Prostate gland (tissue), 2 donors: ENCODE measurements at regions not wholly inside any gene's neighbourhood (a gene's known extent, or its start where the extent isn't known, plus 50 kb on each side); places are given as distances from the start of the nearest gene placed in this dataset.

ENCODE experiments used
- CTCF ChIP-seq, 4 experiments: fragments of 200-600 bp in 2 of 4; fragments of 450-650 bp in 2 of 4; sonication (generic) in 2 of 4; IDR thresholded peaks; 1 replicate in 3 of 4; 2 replicates in 1 of 4; pipeline ENCODE4 v1.5.1; 2016 to 2019; ENCODE audit warnings: antibody characterized with exemption in 4 of 4, mild to moderate bottlenecking in 2 of 4, moderate library complexity in 2 of 4
- POLR2A ChIP-seq: fragments of 450-650 bp; IDR thresholded peaks from one replicate; pipeline ENCODE4 v1.6.1; 2016; ENCODE audit warnings: antibody characterized with exemption, mild to moderate bottlenecking
- POLR2AphosphoS5 ChIP-seq: sonication (generic); formaldehyde crosslinking; IDR thresholded peaks from one replicate; pipeline ENCODE4 v1.6.1; 2017; ENCODE audit warnings: antibody characterized with exemption

GRCh38 chr1:219330669-219331068, 157.0 kb downstream of the LYPLAL1 start:
- TF ChIP-seq CTCF (IDR thresholded peaks at IDR 0.05): no peak
- TF ChIP-seq POLR2AphosphoS5: no peak
- no peak for TF ChIP-seq POLR2A
